Choroid plexus epithelial cell (primary cell): ENCODE measurements at regions not wholly inside any gene's neighbourhood (a gene's known extent, or its start where the extent isn't known, plus 50 kb on each side); places are given as distances from the start of the nearest gene placed in this dataset.

Experiments used
- DNase-seq: peaks from one replicate; pipeline ENCODE4 v3.0.0-alpha.2; 2010; ENCODE audit warnings: low read depth
- H3K4me3 ChIP-seq: 2 replicates; pipeline ENCODE4 v1.5.1; 2011; ENCODE audit warnings: low read depth, mild to moderate bottlenecking, control low read depth, low read length, moderate library complexity
- TF ChIP-seq, protein P1 (sequence below): conservative IDR thresholded peaks from 2 replicates; pipeline ENCODE4 v1.5.1; 2011; ENCODE audit warnings: low read depth, mild to moderate bottlenecking, control low read depth, inconsistent platforms, low read length, moderate library complexity

DNA sequence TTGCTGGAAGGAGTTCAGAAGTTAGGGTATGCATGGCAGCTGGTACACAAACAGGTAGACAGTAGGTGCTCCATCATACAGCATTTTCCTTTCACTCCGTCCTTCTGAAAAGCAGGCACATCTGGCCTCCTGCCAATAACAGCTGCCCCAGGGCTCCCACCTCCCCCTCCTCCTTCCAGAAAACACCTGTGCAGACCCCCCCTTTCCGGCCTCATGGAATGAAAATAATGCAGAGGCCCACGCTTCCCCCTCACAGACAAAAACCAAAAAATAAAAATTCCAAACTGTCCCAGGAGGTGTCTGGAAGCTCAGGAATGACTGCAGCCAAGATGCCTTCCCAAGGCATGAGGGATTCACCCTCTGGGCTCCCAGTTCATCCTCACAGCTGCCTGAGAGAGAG is 185.5 kb downstream of the MN1 start:
- no peak for DNase-seq

DNA sequence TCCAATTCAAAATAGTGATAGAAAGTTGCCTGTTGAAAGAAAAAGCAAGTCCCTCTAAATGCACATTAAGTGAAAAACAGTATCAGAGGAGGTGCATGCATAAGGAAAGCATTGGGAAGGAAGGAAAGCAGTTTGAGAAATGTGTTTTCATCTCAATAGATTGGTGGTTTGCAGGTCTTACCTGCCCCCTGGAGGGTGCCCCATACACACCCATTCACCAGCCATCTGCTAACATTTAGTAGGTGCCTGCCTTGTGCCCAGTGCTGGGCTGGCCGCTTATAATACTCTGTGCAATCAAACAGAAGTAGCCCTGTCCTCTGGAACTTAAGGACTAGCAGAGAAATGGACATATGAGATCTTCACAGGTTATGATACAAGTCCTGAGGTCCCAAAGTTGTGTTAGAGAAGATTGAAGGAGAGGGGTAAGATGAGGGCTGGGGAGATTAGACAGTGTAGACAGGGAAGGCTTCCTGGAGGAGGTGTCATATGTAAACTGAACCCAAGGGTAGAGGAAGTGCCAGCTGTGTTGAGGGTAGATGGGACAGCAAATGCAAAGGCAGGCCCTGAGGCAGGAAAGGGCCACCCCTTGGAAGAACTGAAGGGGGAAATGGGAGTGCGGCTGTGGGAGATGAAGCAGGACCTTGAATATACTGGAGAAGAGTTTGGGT is 184.2 kb downstream of the MN1 start:
- TF ChIP-seq, protein P1, sequence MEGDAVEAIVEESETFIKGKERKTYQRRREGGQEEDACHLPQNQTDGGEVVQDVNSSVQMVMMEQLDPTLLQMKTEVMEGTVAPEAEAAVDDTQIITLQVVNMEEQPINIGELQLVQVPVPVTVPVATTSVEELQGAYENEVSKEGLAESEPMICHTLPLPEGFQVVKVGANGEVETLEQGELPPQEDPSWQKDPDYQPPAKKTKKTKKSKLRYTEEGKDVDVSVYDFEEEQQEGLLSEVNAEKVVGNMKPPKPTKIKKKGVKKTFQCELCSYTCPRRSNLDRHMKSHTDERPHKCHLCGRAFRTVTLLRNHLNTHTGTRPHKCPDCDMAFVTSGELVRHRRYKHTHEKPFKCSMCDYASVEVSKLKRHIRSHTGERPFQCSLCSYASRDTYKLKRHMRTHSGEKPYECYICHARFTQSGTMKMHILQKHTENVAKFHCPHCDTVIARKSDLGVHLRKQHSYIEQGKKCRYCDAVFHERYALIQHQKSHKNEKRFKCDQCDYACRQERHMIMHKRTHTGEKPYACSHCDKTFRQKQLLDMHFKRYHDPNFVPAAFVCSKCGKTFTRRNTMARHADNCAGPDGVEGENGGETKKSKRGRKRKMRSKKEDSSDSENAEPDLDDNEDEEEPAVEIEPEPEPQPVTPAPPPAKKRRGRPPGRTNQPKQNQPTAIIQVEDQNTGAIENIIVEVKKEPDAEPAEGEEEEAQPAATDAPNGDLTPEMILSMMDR, result peak; percentile 9
- no peak for DNase-seq
- H3K4me3 ChIP-seq, result no peak overlapping the region

More for the DNA sequence above, 185.5 kb downstream of the MN1 start:
- no peak overlapping the region for H3K4me3 ChIP-seq
- TF ChIP-seq, protein P1, result no peak

DNA sequence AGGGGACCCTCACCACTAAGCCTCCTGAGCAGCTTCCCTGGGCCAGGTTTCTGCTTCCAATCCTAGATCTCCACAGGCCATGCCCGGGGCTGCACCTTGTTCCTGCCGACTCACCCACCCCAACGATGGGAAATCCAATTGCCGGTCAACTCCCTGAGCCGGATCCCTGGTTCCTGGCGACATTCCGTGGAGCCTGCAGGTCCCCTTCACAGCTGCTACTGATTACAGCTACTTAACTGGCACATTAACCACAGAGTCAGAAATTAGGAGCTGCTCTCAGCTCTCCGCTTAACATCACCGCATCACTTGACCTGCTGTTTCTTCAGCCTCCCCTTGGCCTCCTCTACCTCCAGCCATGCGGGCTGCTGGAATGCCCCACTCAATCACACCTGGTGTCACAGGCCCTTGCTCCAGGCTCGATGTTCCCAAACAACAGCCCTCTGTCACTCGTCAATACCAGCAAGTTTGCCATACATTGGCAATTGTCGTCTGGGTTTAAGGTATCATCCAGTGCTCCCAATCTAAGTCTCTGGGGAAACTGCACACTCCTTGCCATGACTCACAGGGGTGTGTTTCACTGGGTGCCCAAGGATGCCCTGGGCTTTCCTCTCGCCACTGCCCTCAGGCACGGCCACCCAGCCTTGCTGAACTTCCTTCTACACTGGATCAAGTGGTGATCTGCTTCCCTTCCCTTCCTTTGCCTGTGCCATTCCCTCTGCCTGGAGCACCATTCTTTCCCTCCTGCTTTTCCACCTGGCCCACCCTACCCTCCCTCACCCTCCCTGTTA is 181.0 kb downstream of the MN1 start:
- no peak for DNase-seq
- TF ChIP-seq, protein P1, result no peak
- no peak overlapping the region for H3K4me3 ChIP-seq

DNA sequence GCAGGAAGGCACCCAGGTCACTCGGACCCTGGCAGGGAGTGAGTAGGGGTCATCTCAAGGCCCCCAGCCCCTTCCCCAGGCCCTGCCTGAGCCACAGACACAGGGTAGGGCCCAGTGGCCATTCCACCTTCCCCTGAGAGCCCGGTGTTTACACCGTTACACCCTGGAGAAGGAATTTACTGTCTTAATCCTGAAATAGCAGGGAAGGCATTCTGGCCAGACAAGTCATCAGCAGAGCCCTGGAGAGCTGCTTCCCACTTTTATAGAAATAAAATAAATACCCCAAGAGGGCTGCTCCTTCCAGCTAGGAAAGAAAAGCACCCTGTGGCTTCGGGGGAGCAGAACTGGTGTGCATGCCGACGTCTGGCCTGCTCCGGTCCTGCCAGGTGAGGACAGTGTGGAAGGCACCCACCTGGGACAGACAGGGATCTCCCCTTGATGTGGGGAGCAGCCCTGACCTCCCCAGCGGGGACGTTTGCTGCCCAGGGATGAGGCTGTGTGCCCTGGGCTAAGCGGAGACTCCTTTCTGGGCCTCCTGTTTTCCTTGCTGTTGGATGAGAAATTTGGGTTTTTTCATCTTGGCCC is 180.0 kb downstream of the MN1 start:
- TF ChIP-seq, protein P1, result no peak
- no peak for DNase-seq
- no peak overlapping the region for H3K4me3 ChIP-seq

DNA sequence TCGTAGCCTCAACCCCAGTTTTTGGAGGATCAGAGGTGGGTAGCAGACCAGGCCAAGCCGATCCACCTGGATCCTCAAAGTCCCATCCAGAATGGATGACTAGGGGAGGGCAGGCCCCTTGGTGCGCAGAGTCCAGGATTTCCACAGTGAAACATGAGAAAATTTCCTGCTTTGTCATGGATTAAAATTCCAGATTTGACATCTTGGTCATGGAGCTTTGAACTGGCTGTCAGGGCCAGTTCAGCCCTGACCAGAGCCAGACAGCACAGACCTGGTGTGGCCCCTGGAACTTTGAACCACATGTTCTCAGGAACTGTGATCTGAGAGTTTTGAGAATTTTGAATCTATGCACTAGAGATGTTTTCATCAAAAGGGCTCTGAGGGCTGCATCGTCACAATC is 177.5 kb downstream of the MN1 start:
- TF ChIP-seq, protein P1, result no peak
- DNase-seq, result no peak
- no peak overlapping the region for H3K4me3 ChIP-seq

DNA sequence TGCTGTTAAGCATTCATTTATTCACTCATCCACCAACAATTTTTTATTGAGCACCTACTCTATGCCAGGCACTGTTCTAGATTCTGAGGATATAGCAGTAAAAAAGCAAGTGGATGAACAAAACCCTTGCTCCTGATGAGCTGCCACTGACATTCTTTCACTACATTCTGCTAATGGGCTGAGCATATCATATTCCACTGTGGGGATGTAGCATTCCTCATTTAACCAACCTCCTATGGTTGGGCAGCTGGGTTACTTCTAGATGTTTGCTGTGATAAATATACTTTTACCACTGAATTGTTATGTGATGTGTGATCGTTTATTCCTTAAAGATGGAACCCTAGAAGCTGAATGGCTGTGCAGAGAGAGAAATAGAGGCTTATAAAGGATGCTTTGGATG is 176.9 kb downstream of the MN1 start:
- TF ChIP-seq, protein P1, result no peak
- peak; percentile 28 for DNase-seq
- no peak overlapping the region for H3K4me3 ChIP-seq
